Adrenal gland (tissue), 5 donors: ENCODE measurements at regions not wholly inside any gene's neighbourhood (a gene's known extent, or its start where the extent isn't known, plus 50 kb on each side); places are given as distances from the start of the nearest gene placed in this dataset.

ENCODE experiments used
- CTCF ChIP-seq, 6 experiments: fragments of 450-650 bp in 4 of 6; fragments of 200-600 bp in 2 of 6; sonication (generic) in 1 of 6; IDR thresholded peaks; 1 replicate in 5 of 6; 2 replicates in 1 of 6; pipeline versions ENCODE4 v1.5.1 to v1.8.0; 2016 to 2021; ENCODE audit warnings: antibody characterized with exemption in 6 of 6, mild to moderate bottlenecking in 2 of 6, moderate library complexity in 1 of 6
- POLR2A ChIP-seq, 2 donors: fragments of 450-650 bp; IDR thresholded peaks; one replicate each; pipeline ENCODE4 v1.6.1; 2017; ENCODE audit warnings: antibody characterized with exemption in 2 of 2, mild to moderate bottlenecking in 2 of 2, moderate library complexity in 1 of 2
- donor health status: DM: no; HTN: no; CAD: no.

GRCh38 chr12:24645254-24645653, 303.6 kb downstream of the BCAT1 start:
- TF ChIP-seq CTCF (IDR thresholded peaks at IDR 0.05) (no peak), POLR2A (IDR thresholded peaks at IDR 0.05) (no peak)
